ENCODE measurements at regions not wholly inside any gene's neighbourhood (a gene's known extent, or its start where the extent isn't known, plus 50 kb on each side); places are given as distances from the start of the nearest gene placed in this dataset.

- TF ChIP-seq CTCF (IDR thresholded peaks at IDR 0.05): no peak
- DNase-seq (ENCODE audit: low spot score) (no peak), ATAC-seq (ENCODE audit: low FRiP score) (no peak)
Measured at GRCh38 chr11:29361369-29361768, 655.5 kb downstream of the KCNA4 start.

GRCh38 chr11:29353833-29354232, 663.0 kb downstream of the KCNA4 start:
- DNase-seq (ENCODE audit: low spot score) (no peak), ATAC-seq (ENCODE audit: low FRiP score) (no peak)
- TF ChIP-seq CTCF (IDR thresholded peaks at IDR 0.05): no peak

GRCh38 chr11:29352273-29352795, 664.5 kb downstream of the KCNA4 start:
- DNase-seq (ENCODE audit: low spot score) (no peak), ATAC-seq (ENCODE audit: low FRiP score) (no peak)
- TF ChIP-seq CTCF (IDR thresholded peaks at IDR 0.05): no peak

- TF ChIP-seq CTCF (IDR thresholded peaks at IDR 0.05): no peak
- ATAC-seq (ENCODE audit: low FRiP score) (no peak), DNase-seq (ENCODE audit: low spot score) (no peak)
Measured at GRCh38 chr11:29351301-29351873, 665.4 kb downstream of the KCNA4 start.

- TF ChIP-seq CTCF (IDR thresholded peaks at IDR 0.05): no peak
- ATAC-seq (ENCODE audit: low FRiP score): no peak
- DNase-seq (ENCODE audit: low spot score): peak; percentile 27
Measured at GRCh38 chr11:29343465-29344333, 673.1 kb downstream of the KCNA4 start.

GRCh38 chr11:29336727-29337575, 679.9 kb downstream of the KCNA4 start:
- DNase-seq (ENCODE audit: low spot score) (no peak), ATAC-seq (ENCODE audit: low FRiP score) (no peak)
- no peak for TF ChIP-seq CTCF (IDR thresholded peaks at IDR 0.05)

Measured in omental fat pad (tissue), 3 donors.